C4-2B (cell line): ENCODE measurements at regions not wholly inside any gene's neighbourhood (a gene's known extent, or its start where the extent isn't known, plus 50 kb on each side); places are given as distances from the start of the nearest gene placed in this dataset.

Source experiments
- H3K27ac ChIP-seq: fragments of 450-650 bp; 2 replicates; pipeline ENCODE4 v1.5.1; 2017
- ZFX ChIP-seq: fragments of 450-650 bp; IDR thresholded peaks from 2 replicates; pipeline ENCODE4 v1.6.1; 2017
- TF ChIP-seq, protein P1 (sequence below): fragments of 450-650 bp; conservative IDR thresholded peaks from 2 replicates; pipeline ENCODE4 v1.5.1; 2017; ENCODE audit warnings: mild to moderate bottlenecking

DNA sequence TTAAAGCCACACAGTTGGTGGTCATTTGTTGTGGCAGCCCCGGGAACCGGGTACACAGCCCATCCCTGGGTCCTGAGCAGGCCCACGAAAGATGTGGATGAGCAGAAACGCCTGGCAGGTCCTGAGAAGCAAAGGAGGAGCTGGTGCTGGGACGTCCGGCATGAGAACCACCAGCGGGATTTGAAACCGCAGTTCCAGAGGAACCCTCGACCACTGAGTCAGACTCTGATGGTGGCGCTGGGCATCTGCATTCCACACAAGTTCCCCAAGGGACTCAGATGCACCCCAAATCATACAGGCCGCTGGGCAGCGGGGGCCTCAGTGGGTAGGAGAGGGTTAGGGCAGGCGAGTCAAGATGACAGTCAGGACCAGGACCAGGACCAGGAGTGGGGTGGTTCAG lies 363.0 kb downstream of the SHANK2 start:
- TF ChIP-seq, protein P1, sequence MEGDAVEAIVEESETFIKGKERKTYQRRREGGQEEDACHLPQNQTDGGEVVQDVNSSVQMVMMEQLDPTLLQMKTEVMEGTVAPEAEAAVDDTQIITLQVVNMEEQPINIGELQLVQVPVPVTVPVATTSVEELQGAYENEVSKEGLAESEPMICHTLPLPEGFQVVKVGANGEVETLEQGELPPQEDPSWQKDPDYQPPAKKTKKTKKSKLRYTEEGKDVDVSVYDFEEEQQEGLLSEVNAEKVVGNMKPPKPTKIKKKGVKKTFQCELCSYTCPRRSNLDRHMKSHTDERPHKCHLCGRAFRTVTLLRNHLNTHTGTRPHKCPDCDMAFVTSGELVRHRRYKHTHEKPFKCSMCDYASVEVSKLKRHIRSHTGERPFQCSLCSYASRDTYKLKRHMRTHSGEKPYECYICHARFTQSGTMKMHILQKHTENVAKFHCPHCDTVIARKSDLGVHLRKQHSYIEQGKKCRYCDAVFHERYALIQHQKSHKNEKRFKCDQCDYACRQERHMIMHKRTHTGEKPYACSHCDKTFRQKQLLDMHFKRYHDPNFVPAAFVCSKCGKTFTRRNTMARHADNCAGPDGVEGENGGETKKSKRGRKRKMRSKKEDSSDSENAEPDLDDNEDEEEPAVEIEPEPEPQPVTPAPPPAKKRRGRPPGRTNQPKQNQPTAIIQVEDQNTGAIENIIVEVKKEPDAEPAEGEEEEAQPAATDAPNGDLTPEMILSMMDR: no peak
- TF ChIP-seq ZFX: no peak
- H3K27ac ChIP-seq: no peak overlapping the region

DNA sequence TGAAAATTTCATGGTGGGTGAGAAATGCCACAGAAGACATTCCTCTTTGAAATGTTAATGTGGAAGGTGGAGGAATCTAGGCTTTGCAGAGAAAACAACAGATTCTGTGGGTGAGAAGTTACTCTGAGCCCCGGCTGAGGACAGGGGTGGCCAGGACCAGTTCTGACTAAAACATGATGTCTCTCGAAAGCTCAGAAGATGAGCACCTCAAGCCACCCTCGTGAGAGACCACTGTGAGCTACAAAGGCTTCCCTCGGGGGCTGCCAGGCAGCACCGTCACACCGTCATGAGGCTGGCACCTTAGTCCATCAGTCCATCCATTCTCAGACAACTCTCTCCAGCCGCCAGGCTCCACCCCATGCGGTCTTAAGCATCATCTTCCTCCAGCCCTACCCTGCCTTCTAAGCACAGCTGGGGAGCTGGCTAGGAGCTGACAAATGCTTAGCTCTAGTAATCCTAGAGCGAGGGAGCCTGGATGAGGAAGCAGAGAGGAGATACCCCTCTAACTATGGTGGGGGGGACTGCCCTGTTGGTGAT lies 360.5 kb downstream of the SHANK2 start:
- H3K27ac ChIP-seq: no peak overlapping the region
- TF ChIP-seq, protein P1: no peak
- TF ChIP-seq ZFX: no peak

DNA sequence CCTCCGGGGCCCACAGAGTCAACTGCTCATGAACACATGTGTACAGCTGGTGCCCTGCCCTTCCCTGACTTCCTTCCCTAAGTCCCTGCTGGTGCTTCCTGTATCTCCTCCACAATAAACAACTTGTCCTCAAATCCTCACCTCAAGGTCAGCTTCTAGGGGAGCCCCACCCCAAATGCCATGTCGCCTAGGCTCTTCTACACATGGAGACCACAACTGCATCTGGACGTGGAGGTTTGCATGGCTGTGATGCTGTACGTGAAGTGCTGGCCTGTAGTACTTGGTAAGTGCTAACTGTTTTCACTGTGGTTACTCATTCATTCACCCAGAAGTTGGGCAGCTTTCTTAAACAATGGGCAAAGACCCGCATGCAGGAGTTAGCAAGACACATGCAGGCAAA lies 359.5 kb downstream of the SHANK2 start:
- no peak overlapping the region for H3K27ac ChIP-seq
- TF ChIP-seq ZFX: no peak
- TF ChIP-seq, protein P1: no peak

- no peak for TF ChIP-seq ZFX
- TF ChIP-seq, protein P1: no peak
- no peak overlapping the region for H3K27ac ChIP-seq
Observed at GRCh38 chr11:70894566-70895365, 357.6 kb downstream of the SHANK2 start.

DNA sequence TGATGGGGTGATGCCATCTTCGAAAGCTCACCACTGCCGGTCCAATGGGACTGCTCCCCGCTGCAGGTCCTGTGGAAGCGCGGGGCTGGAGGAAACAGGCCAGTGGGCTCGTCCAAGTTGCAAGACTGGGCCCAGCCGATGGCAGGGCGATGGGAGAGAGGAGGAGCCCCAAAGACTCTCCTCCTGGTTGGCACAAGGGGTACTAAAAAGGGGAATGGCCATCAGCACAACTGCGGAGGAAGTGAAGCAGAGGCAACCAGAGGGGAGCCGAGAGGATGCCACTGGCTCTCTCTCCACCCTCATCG lies 357.1 kb downstream of the SHANK2 start:
- no peak for TF ChIP-seq ZFX
- TF ChIP-seq, protein P1: no peak

GRCh38 chr11:70897429-70897828 lies 354.9 kb downstream of the SHANK2 start:
- H3K27ac ChIP-seq: no peak overlapping the region
- TF ChIP-seq ZFX: no peak
- TF ChIP-seq, protein P1: no peak

More for the DNA sequence above, 357.1 kb downstream of the SHANK2 start:
- no peak overlapping the region for H3K27ac ChIP-seq

DNA sequence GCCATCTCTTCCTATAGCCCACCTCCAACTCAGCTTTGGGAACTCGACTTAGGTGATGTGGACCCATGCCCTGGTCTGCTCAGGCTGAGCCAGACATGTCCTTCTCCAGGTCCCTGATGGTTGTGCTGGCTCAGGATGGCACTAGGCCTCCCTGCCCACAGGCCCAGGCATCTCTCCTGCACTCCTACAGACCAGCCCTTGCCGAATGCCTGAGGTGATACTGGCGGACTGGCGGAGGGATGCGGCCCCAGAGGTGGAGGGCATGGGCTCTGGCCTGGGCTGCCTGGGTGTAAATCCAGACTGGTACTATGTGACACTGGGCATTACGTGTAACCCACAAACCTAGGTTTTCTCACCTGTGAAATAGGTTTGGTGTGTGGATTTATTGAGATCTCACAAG lies 352.8 kb downstream of the SHANK2 start:
- no peak overlapping the region for H3K27ac ChIP-seq
- TF ChIP-seq, protein P1: no peak
- no peak for TF ChIP-seq ZFX
